ENCODE measurements at regions not wholly inside any gene's neighbourhood (a gene's known extent, or its start where the extent isn't known, plus 50 kb on each side); places are given as distances from the start of the nearest gene placed in this dataset.

DNA sequence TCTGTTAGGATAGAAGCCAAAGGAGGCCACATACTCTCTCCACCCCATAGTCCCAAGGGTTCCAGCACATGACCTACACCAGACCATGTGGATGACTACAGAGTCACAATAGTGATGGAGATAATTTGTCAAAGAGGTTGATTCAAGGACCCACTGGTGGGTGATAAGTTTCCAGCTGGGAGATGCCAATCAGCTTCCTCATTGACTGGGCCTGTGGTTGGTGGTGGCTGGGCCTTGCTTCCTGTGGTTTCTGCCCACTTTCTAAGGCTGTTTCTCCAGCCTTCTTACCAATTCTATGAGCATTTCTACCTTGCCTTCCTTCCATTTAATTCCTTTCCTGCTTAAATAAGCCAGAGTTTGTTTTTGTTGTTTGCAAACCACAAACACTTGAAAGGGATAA, 95.5 kb upstream of the CPEB2 start:
- no peaks in the 10 kb centered on the region for H3K9me3 ChIP-seq (ENCODE audit: control insufficient read depth, low read depth, low read length)
- H3K36me3 ChIP-seq (ENCODE audit: control insufficient read depth, insufficient read depth, low read length), result no peaks in the 10 kb centered on the region
- no peak for DNase-seq
- H3K27ac ChIP-seq (ENCODE audit: low read length), result no peak overlapping the region
- no peak overlapping the region for H3K4me3 ChIP-seq (ENCODE audit: low read length)
- H3K27me3 ChIP-seq (ENCODE audit: control insufficient read depth, insufficient read depth, low read length), result no peaks in the 10 kb centered on the region
- H3K4me1 ChIP-seq (ENCODE audit: control insufficient read depth, insufficient read depth, low read length), result no peaks in the 10 kb centered on the region

DNA sequence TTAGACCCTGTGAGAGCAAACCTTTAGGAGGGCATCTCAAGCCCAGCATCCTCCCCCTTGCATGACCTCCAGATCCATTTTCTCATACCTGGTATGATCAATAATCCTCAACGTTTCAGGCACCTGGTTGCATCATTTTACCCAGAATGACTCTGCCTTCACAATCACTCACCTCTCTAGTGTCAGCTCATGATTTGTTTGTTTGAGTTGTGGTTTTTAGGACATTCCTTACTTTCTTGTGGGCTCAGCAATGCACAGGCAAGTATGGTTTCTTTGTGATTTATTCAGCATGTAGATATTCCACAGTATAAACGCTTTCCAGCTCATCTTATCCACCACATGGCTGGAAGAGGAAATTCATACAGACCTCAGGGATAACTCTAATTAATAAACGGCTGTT, 93.6 kb upstream of the CPEB2 start:
- WGBS (ENCODE audit: insufficient coverage, low lambda C conversion rate), result 100% methylated on average over 1 of the region's 3 CpGs
- DNase-seq, result no peak
- H3K9me3 ChIP-seq (ENCODE audit: control insufficient read depth, low read depth, low read length), result no peaks in the 10 kb centered on the region
- no peaks in the 10 kb centered on the region for H3K27me3 ChIP-seq (ENCODE audit: control insufficient read depth, insufficient read depth, low read length)
- H3K36me3 ChIP-seq (ENCODE audit: control insufficient read depth, insufficient read depth, low read length), result no peaks in the 10 kb centered on the region
- no peak overlapping the region for H3K4me3 ChIP-seq (ENCODE audit: low read length)
- no peak overlapping the region for H3K27ac ChIP-seq (ENCODE audit: low read length)
- no peaks in the 10 kb centered on the region for H3K4me1 ChIP-seq (ENCODE audit: control insufficient read depth, insufficient read depth, low read length)

DNA sequence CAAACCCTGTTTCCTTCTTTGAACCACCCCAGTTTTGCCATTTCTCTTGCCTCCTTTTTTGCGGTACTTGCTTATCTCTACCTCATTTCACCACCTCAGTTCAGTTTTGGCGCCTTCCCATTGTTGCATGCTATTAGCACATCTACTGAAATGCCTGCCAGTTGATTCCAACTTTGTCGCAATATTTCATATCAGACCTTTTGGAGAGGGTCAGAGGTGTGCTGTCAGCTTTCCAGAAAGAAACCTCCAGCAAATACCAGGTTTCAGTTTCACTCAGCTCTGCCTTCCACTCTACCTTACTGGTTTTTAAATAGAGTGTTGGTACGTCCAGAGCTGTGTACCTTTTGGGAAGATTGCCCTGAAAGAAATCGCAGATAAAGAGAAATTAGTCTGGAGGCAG, 91.9 kb upstream of the CPEB2 start:
- Histone ChIP-seq H3K9me3 (ENCODE audit: control insufficient read depth, low read depth, low read length) (no peaks in the 10 kb centered on the region), H3K4me3 (ENCODE audit: low read length) (no peak overlapping the region), H3K27ac (ENCODE audit: low read length) (no peak overlapping the region), H3K36me3 (ENCODE audit: control insufficient read depth, insufficient read depth, low read length) (no peaks in the 10 kb centered on the region), H3K27me3 (ENCODE audit: control insufficient read depth, insufficient read depth, low read length) (no peaks in the 10 kb centered on the region), H3K4me1 (ENCODE audit: control insufficient read depth, insufficient read depth, low read length) (no peaks in the 10 kb centered on the region)
- WGBS (ENCODE audit: insufficient coverage, low lambda C conversion rate), result 100% methylated on average over 1 of the region's 5 CpGs
- no peak for DNase-seq

DNA sequence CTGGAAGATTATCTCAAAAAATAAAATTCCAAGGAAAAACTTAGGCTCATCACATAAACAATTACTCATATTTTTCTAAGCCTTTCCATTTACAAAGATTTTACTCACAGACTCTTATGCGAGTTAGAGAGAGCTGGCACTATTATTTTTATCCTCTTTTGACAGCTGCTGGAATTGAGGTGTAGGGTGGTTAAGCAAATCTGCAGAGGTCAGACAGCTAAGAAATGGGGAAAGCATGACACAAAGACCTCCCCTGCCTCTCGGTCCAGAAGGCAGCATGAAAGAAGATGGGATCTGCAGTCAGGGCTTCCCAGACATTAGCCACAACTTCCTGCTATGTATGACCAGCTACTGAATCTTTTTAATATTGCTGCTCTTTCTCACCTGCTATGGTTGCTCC, 89.9 kb upstream of the CPEB2 start:
- H3K9me3 ChIP-seq (ENCODE audit: control insufficient read depth, low read depth, low read length), result no peaks in the 10 kb centered on the region
- no peak overlapping the region for H3K4me3 ChIP-seq (ENCODE audit: low read length)
- H3K4me1 ChIP-seq (ENCODE audit: control insufficient read depth, insufficient read depth, low read length), result no peaks in the 10 kb centered on the region
- no peaks in the 10 kb centered on the region for H3K27me3 ChIP-seq (ENCODE audit: control insufficient read depth, insufficient read depth, low read length)
- H3K27ac ChIP-seq (ENCODE audit: low read length), result no peak overlapping the region
- no peak for DNase-seq
- no peaks in the 10 kb centered on the region for H3K36me3 ChIP-seq (ENCODE audit: control insufficient read depth, insufficient read depth, low read length)
- WGBS (ENCODE audit: insufficient coverage, low lambda C conversion rate), result no CpG with 5 or more reads among the region's 2 CpGs

DNA sequence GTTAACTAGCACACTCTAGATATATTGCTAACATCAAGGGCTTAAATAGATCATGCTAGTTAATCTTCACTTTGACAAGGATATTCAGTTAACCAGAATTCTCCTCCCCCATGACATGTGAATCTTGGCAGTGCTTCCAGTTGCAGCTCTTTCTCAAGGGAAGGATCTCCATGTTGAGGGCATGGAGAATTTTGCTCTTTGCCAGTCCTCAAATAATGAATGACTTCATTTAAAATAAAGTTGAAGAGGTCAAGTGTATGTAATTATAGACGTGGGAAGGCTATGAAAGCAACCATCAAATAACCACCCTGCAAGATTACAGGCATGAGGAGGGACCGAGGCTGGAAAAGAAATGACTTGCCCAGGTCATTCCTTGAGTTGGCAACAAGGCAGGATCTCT, 87.3 kb upstream of the CPEB2 start:
- H3K9me3 ChIP-seq (ENCODE audit: control insufficient read depth, low read depth, low read length), result no peaks in the 10 kb centered on the region
- H3K4me3 ChIP-seq (ENCODE audit: low read length), result no peak overlapping the region
- no peaks in the 10 kb centered on the region for H3K4me1 ChIP-seq (ENCODE audit: control insufficient read depth, insufficient read depth, low read length)
- 100% methylated on average over 1 of the region's 2 CpGs for WGBS (ENCODE audit: insufficient coverage, low lambda C conversion rate)
- DNase-seq, result no peak
- H3K27ac ChIP-seq (ENCODE audit: low read length), result no peak overlapping the region
- H3K27me3 ChIP-seq (ENCODE audit: control insufficient read depth, insufficient read depth, low read length), result no peaks in the 10 kb centered on the region
- no peaks in the 10 kb centered on the region for H3K36me3 ChIP-seq (ENCODE audit: control insufficient read depth, insufficient read depth, low read length)

DNA sequence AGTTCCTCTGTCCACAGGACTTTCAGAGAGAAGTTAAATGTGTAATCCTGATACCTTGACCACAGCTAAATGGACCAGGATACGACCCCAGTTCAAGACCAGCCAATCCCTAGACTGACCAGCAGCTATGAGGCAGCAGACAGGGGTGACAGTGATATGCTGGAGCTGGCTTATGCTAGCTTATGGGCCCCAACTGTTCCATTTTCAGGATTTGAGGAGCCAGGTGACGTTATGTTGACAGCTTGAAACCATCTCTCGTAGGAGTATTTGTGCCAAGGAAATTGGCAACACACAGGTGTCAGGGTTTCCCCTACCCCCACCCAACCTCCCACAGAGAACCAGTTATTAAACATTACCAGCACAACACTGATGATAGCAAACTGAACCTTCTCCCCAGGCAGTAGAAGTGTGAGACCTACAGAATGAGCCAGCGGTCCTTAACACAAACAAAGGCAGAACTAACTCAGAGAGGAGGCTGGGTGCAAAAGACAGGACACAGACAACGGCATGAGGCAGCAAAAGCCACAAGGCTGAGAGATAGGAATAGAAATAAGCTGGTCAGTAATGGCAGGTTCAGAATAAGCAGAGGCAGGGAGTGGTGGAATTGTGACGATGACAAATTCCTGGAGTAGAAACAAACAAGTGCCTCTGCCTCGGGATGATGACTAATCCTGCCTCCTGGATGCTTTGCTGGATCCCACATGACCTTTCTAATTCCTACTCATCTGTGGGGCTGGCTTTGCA, 85.6 kb upstream of the CPEB2 start:
- H3K4me3 ChIP-seq (ENCODE audit: low read length), result no peak overlapping the region
- H3K36me3 ChIP-seq (ENCODE audit: control insufficient read depth, insufficient read depth, low read length), result no peaks in the 10 kb centered on the region
- H3K9me3 ChIP-seq (ENCODE audit: control insufficient read depth, low read depth, low read length), result no peaks in the 10 kb centered on the region
- no peaks in the 10 kb centered on the region for H3K27me3 ChIP-seq (ENCODE audit: control insufficient read depth, insufficient read depth, low read length)
- no peak for DNase-seq
- no peaks in the 10 kb centered on the region for H3K4me1 ChIP-seq (ENCODE audit: control insufficient read depth, insufficient read depth, low read length)
- no peak overlapping the region for H3K27ac ChIP-seq (ENCODE audit: low read length)
- 20% methylated on average over 1 of the region's 7 CpGs for WGBS (ENCODE audit: insufficient coverage, low lambda C conversion rate)

DNA sequence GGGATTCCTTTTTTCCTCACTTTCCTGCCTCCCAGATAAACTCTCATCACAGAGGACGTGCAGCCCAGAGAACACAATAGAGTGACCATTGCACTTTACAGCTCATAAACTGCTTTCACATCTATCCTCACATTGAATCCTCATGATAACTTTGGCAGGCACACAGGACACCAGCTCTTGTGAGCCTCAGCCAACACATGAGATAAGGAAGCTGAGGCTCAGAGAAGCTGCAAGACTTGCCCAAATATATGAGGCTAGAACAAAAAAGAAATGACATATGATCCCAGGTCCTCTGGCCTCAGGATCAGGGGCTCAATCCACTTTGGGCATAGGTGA, 85.0 kb upstream of the CPEB2 start:
- Histone ChIP-seq H3K27ac (ENCODE audit: low read length) (no peak overlapping the region), H3K4me1 (ENCODE audit: control insufficient read depth, insufficient read depth, low read length) (no peaks in the 10 kb centered on the region)

DNA sequence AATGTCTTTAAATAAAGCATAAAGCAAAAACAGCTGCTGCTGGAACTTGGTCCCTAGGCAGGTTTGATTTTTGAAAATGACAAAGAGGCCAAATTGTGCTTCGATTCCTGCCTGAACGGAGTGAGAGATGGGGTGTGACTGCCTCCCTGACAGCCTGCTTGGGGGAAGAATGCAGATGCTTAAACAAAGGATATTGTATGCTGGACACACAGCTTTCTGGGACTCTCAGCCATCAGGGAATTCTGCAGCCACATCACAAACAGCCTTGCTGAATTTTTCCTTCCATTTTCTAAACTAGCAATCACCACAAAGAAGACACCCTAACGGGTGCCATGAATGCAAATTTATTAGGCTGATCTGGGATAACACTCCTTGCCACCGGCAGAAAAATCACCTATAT, 83.9 kb upstream of the CPEB2 start:
- Histone ChIP-seq H3K4me3 (ENCODE audit: low read length) (no peak overlapping the region), H3K4me1 (ENCODE audit: control insufficient read depth, insufficient read depth, low read length) (no peaks in the 10 kb centered on the region), H3K27me3 (ENCODE audit: control insufficient read depth, insufficient read depth, low read length) (no peaks in the 10 kb centered on the region), H3K9me3 (ENCODE audit: control insufficient read depth, low read depth, low read length) (no peaks in the 10 kb centered on the region), H3K36me3 (ENCODE audit: control insufficient read depth, insufficient read depth, low read length) (no peaks in the 10 kb centered on the region), H3K27ac (ENCODE audit: low read length) (no peak overlapping the region)
- WGBS (ENCODE audit: insufficient coverage, low lambda C conversion rate), result 60% methylated on average over 1 of the region's 4 CpGs
- no peak for DNase-seq

More for the DNA sequence above, 85.0 kb upstream of the CPEB2 start:
- H3K27me3 ChIP-seq (ENCODE audit: control insufficient read depth, insufficient read depth, low read length), result no peaks in the 10 kb centered on the region
- H3K4me3 ChIP-seq (ENCODE audit: low read length), result no peak overlapping the region
- no peaks in the 10 kb centered on the region for H3K9me3 ChIP-seq (ENCODE audit: control insufficient read depth, low read depth, low read length)
- no peaks in the 10 kb centered on the region for H3K36me3 ChIP-seq (ENCODE audit: control insufficient read depth, insufficient read depth, low read length)
- WGBS (ENCODE audit: insufficient coverage, low lambda C conversion rate), result no CpG with 5 or more reads among the region's 1 CpG
- no peak for DNase-seq

DNA sequence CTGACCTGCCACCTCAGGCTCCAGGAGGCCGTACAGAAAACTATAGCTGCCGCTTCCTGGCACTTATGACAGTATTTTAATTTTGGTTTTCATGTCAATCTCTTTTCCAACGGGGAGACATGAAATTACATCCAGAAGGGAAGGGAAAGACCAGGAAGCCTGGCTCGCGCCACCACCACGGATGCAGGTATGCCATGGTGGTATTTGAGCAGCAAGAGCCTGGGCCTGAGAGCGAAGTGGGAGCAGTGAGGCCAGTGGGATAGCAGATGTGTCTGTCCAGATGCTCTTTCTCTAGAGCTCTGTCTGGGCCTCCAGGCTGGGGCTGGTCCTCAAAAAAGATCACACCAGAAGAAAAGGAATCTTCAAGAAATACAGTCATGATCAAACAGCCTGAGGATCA, 82.5 kb upstream of the CPEB2 start:
- no CpG with 5 or more reads among the region's 7 CpGs for WGBS (ENCODE audit: insufficient coverage, low lambda C conversion rate)
- Histone ChIP-seq H3K4me1 (ENCODE audit: control insufficient read depth, insufficient read depth, low read length) (no peaks in the 10 kb centered on the region), H3K36me3 (ENCODE audit: control insufficient read depth, insufficient read depth, low read length) (no peaks in the 10 kb centered on the region)

DNA sequence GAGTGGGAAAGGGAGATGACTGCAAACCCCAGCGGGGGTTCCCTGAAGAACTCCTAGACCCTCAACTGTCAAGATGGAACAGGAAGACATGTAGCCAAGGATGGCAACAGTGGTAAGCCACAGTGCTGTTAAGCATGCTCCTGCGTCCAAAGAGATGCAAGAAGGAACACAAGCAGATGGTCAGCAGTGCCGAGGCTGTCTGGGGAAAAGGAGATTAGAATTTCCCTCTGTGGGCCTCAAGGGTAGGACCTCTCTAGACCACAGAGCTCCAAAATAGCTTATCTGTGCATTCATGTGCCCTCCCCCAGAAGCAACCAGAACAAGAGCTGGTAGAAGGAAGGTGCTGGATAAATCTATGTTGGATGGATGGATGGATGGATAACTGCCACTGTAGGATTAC, 82.0 kb upstream of the CPEB2 start:
- WGBS (ENCODE audit: insufficient coverage, low lambda C conversion rate), result no CpG with 5 or more reads among the region's 3 CpGs
- H3K27ac ChIP-seq (ENCODE audit: low read length), result no peak overlapping the region
- no peaks in the 10 kb centered on the region for H3K36me3 ChIP-seq (ENCODE audit: control insufficient read depth, insufficient read depth, low read length)
- H3K27me3 ChIP-seq (ENCODE audit: control insufficient read depth, insufficient read depth, low read length), result no peaks in the 10 kb centered on the region
- no peaks in the 10 kb centered on the region for H3K9me3 ChIP-seq (ENCODE audit: control insufficient read depth, low read depth, low read length)
- H3K4me1 ChIP-seq (ENCODE audit: control insufficient read depth, insufficient read depth, low read length), result no peaks in the 10 kb centered on the region
- no peak for DNase-seq
- no peak overlapping the region for H3K4me3 ChIP-seq (ENCODE audit: low read length)

More for the DNA sequence above, 82.5 kb upstream of the CPEB2 start:
- Histone ChIP-seq H3K27me3 (ENCODE audit: control insufficient read depth, insufficient read depth, low read length) (no peaks in the 10 kb centered on the region), H3K9me3 (ENCODE audit: control insufficient read depth, low read depth, low read length) (no peaks in the 10 kb centered on the region), H3K4me3 (ENCODE audit: low read length) (no peak overlapping the region), H3K27ac (ENCODE audit: low read length) (no peak overlapping the region)
- no peak for DNase-seq

DNA sequence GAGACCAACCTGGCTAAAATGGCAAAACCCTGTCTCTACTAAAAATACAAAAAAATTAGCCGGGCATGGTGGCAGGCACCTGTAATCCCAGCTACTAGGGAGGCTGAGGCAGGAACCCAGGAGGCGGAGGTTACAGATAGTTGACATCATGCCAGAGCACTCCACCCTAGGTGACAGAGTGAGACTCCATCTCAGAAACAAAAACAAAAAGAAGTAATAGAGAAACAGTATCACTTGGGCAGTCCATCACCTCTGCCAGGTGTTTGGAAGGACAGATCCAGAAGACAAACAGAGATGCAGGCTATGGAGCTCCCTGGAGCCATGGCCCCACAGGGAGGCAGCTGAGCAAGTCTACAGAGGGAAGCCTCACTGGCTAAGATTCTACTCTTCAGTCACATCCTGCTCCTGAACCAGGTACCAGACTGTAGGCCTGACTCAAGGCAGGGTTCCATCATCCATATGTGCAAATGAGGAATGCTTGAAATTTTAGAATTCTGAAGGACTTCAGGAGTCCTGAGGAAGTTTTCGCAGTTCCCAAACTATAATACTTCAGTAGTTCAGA, 81.4 kb upstream of the CPEB2 start:
- no peak for DNase-seq
- H3K27me3 ChIP-seq (ENCODE audit: control insufficient read depth, insufficient read depth, low read length), result no peaks in the 10 kb centered on the region
- H3K4me1 ChIP-seq (ENCODE audit: control insufficient read depth, insufficient read depth, low read length), result no peaks in the 10 kb centered on the region
- H3K4me3 ChIP-seq (ENCODE audit: low read length), result no peak overlapping the region
- whole genome bisulfite sequencing (ENCODE audit: insufficient coverage, low lambda C conversion rate), result 100% methylated on average over 1 of the region's 3 CpGs
- H3K36me3 ChIP-seq (ENCODE audit: control insufficient read depth, insufficient read depth, low read length), result no peaks in the 10 kb centered on the region
- H3K9me3 ChIP-seq (ENCODE audit: control insufficient read depth, low read depth, low read length), result no peaks in the 10 kb centered on the region
- no peak overlapping the region for H3K27ac ChIP-seq (ENCODE audit: low read length)
